GM19351 (cell line): ENCODE measurements at regions not wholly inside any gene's neighbourhood (a gene's known extent, or its start where the extent isn't known, plus 50 kb on each side); places are given as distances from the start of the nearest gene placed in this dataset.
"Not testable (repeated sequence)": the region's sequence is repeated elsewhere in the genome, so short reads cannot be mapped to it uniquely, and the experiment has no call there.

Experiments
- ATAC-seq: cut with Tn5 transposase; IDR thresholded peaks from one replicate; pipeline ENCODE4 v1.9.1; 2021; ENCODE audit warnings: mild to moderate bottlenecking, moderate library complexity; ENCODE audit not compliant: unreplicated experiment

DNA sequence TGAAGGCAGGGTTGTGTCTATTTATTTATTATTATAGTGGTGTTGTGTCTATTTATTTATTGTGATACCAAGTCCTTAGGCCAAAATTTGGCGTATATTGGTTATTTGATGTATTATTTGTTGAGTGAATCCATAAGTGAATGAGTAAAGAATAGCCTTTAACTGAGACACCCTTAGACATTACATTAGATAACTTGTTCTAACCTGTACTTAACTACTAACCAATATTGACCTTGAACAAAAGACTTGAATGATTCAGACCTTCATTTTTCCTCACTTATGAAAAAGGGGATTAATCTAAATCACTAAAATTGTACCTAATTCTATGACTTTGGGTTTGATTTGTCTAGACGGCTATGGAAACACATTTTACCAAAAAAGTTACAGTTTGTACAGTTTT lies 370.5 kb downstream of the JRKL start:
- no peak for ATAC-seq

DNA sequence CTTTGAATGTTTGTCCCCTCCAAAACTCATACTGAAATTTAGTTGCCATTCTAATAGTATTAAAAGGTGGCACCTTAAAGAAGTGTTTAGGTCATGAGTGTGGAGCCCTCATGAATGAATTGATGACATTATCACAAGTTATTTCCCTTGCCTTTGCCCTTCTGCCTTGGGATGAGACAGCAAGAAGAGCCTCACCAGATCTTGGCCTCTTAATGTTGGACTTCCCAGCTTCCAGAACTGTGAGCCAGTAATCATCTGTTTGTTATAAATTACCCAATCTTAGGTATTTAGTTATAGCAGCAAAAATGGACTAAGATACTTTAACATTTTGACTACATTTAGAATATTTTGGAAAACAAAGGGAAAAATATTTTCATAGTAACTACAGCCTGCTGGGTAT lies 371.0 kb downstream of the JRKL start:
- ATAC-seq: no peak

DNA sequence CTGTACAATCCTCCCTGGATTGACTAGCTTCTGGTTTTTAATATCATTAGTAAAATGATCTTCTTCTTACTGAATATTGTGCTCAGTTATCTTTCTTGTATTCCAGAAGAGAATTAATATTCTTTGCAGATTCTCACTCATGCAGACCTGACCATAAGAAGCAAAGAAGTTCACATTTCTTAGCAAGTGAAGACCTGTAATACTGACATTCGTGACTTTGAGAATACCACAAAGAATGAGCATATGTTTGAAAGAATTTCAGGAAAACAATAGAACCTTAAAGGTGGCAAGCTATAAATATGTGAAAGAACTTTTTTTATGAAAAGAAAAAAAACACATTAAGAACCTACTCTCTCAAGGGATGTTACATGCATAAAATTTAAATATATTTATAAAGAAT lies 371.6 kb downstream of the JRKL start:
- no peak for ATAC-seq

DNA sequence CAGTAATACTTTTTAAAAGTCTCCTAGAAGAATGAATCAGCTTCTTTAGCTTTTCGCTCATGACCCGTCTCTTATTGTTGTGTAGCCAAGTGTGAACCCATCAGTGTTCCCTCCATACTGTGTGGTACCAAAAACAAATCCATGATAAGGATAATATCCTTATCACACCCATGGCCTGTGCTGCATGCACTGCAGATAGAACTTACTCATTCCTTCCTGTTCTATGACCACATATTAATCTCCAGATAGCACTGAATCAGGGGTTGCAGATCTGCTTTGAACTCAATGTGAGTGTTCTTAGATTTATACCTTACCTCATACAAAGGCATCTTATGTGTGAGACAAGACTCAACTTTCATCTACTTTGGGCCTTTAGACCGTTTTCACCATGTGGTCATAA lies 373.4 kb downstream of the JRKL start:
- ATAC-seq: no peak

DNA sequence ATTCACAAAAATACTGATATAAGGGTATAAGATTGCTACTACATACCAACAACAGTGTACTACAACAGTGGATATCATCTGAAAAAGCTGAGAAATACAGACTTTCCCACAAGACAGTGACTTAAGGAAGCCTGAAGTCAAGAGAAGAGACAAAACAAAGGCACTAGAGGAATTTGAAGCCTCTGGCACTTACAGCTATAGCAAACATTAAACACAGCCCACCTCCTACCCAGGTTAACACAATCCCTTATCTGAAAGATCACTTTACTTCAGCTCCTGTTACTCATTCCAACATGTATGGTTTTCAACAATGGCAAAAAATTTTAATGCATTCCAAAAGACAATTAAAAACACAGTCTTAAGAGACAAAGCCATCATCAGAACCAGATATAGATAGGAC lies 388.5 kb downstream of the JRKL start:
- no peak for ATAC-seq

DNA sequence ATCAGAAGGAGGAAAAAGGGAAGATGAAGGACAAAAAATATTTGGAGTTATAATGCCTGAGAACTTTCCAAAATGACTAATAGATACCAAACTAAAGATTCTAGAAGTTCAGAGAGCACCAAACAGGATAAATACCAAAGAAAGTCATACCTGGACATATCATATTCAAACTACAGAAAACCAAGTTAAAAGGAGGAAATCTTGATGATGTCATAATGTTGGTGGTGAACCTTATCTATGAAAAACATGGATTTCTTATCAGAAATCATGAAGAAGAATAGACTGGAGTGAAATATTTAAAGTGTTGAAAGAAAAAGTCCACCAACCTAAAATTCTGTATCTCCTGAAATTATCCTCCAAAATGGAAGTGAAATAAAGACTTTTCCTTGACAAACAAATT lies 389.2 kb downstream of the JRKL start:
- ATAC-seq: no peak

DNA sequence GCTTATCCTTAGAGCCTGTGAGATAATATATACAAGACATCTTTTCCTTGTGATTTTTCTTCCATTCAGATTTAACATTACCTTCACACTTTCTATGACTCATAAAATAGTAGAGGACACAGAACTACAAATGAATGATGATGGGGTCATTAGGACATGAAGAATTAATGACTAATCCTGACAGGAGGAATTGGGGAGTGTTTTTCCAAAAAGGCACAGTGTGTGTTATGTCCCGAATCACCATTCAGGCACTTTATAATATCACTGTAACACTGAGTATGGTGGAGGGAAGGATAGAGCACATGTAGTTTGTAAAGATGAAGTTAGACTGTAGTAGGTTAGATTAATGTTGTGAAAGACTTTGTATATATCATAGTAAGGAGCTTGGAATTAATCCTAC lies 391.3 kb downstream of the JRKL start:
- no peak for ATAC-seq

DNA sequence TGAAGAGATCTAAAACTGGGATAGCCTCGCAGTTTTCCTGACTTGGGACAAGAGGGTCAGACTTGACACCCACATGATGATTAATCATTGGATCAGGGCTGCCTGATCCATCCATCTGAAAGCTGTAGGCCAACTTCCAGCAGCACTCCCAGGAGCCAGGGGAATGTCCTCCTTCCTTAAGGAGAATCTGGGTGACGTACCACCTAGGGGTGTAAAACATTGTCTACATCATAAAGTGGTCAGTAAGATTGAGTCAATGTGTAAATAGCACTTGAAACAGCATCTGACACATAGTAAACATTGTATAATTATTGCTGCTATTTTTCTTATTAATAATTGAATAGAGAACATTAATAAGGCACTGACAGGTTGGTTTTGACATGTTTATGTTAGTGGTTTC lies 392.8 kb downstream of the JRKL start:
- ATAC-seq: no peak

DNA sequence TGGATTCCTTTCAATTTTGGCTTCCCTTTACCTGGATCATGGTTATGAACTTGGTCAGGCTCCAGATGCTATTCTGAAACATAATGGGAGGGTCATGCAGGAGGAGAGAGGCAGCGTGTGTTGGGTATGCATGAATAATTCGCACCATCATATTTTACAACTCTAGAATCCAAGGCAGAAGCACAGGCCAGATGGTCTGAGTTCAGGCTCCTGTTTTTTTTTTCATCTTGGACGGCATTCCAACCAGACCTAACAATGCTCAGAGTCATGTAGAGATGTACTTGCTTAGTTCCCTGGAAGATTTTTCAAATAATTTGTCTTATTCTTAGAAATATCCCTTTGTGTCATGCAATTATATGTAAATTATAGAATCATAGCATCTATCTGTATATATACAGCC lies 393.5 kb downstream of the JRKL start:
- no peak for ATAC-seq

DNA sequence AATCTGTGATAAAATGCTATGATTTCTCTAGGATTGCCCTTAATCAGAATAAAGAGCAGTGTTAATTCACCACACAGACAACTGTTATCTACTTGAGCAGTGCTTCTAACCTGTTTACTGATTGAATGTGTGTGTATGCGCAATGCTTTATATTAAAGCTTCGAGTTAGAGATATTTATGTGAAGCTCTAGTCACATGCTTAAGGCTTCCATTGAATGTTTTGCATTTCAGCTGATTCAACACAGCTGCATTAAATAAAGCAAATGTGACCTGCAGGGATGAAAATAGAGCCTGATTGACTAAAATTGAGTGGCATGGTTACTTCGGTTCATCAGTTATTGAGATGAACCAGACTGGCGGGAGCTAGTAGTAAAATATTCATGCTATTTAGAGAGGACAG lies 395.3 kb downstream of the JRKL start:
- no peak for ATAC-seq

DNA sequence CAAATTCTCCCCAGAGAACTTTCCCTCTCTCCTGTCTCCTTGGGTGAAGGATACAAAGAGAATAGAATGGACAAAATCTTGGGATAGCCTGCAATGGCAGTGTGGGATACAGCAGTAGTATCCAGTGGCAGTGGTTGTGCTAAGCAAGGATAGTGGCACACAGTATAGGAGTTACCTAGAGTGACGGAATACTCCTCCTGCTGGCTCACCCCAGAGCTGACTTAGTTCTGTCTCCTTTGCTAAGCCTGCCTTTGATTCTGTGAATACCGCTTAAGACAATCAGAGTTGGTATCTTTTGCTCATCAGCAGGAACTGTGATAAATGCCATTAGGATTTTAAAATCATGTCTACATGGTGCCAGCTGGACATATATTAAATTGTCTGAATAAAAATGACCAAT lies 404.3 kb downstream of the JRKL start:
- no peak for ATAC-seq

DNA sequence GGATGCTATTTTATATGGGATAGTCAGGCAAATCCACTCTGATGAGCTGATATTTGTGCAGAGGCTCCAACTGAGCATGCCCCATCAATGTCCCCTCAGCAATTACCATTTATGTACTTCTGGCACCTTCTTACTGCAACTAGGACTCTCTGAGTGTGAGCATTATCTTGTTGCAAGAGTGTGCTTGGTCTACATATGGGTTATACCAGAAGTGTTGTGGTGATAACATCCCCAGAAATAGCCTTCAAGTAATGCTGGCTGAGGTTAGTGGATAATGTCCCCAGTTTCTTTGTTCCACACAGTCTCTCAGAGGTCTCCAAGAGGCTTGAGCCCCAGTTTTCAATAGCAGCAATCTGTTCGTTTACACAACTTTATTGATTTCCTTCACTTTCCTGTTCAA lies 408.6 kb downstream of the JRKL start:
- ATAC-seq: no peak

DNA sequence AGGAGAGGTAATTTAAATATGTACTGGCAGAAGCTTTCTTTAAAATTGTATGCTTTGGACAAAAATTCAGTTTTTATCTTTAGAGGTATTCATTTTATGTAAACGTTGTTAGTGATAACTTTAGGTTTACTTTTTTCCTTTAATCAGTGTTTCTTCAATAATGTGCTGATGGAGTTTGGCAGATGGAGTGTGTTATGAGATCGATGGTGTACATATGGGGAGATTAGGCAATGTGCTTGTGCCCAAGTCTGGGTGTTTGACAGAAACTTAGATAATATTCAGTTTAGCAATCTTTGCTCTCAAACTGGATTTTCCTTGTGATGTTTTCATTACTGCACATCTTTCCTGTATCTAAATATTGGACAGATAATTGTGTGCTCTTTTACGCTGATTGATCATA lies 425.4 kb downstream of the JRKL start:
- no peak for ATAC-seq

DNA sequence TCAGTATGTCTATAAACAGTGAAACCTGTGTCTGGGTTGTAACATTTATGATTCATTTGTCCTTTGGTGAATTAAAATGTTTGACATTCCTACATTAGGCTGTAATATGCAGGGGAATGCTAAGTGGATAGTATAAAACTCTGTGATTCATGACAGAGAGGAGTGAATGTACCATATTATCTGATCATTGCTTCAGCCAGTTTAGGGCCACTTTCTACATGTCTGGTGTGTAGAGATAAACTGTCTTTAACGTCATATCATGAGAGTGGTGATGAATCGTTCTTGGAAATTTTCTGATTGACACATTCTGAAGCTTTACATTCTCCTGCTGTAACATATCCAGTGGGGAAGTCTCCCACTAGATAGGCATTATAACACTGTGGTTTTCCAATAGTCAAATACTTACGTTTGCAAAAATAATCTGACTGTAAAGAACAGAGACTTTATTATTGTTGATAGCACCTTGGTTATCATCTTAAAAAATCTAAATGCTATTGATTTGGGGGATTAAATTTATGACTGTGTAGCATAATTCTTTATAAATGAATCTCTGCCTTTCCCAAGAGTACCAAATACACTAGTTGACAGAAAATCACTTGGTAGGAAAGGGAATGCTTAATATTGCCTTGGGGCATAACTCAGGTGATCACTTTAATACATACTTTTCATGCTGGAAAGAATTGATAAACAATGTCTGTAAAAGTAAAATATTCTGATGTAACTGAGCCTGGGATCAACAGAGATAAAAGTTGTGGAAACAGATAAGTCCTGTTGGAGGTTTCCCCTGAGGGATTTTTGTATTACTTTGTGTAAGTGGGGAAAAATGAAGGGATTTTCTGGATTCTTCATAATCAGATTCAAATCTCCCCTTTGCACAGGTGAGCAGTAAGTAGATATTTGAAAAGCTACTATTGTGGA lies 427.9 kb downstream of the JRKL start:
- ATAC-seq: no peak

DNA sequence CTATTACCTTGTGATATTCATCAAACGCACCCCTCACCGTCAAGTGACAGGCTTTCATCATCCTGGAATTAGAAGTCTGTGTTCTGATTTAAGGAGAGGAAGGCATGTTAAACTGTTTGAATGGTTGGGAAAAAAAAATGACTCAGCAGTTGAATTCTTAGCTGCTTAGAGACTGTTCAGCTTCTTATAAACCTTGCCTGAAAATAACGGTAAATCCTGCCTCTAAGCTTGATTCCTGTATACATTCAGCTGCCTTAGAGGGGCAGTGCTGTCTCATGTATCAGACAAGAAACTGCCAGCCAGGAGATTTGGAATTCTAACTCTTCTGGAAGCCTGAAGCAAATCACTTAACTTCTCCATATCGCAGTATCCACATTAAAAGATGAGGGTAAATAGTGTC lies 437.4 kb downstream of the JRKL start:
- ATAC-seq: no peak

DNA sequence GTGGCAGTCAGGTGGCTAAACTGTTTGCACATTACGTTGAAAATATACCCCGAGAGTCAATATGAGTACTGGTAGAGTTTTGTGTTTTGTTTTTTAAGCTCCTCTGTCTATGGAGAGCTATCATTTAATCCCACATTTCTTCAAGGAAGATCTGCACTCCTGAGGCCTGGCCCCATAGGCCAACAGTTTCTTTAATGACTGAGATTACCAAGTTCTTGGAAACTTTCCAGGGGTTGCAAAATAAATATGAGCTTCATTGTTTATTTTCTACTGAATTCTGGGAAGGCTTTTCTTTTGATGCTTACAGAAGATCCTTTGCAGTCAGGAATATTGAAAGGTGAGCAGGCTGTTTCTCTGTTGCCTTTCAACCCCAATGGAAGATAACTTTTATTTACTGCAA lies 452.0 kb downstream of the JRKL start:
- ATAC-seq: no peak

DNA sequence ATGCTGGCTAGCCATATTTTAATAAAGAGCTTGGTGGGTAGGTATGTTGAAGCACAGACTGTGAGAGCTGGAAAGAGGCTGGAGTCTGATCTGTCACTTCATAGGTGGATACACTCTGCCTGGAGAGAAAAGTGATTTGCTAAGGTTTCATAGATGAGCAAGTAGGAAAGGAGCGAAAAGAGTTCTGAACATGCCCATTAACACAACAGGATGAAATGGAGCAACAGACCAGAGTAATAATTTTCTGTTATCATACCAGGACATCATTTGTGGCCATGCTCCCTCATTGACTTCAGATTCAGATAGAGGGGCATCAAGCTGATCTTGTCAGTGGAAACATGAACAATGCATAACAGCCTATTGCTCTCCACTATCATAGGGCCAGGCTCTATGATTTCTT lies 452.9 kb downstream of the JRKL start:
- no peak for ATAC-seq

DNA sequence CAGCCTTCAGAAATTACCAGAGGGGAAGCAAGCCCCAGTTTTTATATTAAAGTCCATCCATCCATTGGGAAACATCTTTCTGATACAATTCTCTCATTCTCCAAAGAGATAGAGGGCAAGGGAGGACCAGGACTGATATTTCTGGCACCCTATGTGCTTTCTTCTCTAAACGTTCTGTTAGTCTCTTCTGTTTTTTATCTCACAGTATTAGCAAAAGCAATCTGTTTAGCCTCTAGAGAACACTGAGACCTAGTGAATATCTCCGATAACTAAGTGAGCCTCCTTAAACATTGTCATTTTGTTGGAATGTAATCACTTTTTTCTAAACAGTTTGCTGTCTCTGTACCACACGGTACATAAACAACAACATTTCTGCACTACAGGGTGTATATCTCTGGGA lies 464.6 kb downstream of the JRKL start:
- no peak for ATAC-seq

DNA sequence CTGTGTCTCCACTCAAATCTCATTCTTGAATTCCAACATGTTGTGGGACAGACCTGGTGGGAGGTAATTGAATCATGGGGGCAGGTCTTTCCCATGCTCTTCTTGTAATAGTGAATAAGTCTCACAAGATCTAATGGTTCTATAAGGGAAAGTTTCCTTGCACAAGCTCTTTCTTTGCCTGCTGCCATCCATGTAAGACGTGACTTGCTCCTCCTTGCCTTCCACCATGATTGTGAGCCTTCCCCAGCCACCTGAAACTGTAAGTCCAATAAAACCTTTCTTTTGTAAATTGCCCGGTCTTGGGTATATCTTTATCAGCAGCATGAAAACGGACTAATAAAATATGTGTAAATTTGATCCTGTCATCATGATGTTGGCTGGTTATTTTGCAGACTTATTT lies 471.9 kb downstream of the JRKL start:
- ATAC-seq: not testable (repeated sequence)

DNA sequence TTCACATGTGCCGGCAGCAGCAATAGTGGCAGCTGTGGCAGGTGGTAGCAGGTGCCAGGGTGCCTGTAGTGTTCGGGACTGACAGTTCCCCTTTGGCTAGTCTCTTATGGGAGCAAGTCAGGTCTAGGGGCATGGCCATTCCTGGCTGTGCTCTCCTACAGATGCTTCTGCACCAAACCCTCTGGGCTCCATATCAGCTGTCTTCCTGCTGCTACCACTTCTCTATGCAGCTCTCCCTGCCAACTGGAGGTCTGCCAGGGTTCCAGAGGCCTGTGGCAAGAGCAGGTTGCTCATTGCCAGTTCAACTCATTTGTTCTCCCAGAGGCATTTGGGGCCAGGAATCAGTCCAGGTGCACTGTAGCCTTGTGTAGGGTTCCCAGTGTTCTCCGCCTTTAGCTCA lies 473.7 kb downstream of the JRKL start:
- ATAC-seq: no peak

DNA sequence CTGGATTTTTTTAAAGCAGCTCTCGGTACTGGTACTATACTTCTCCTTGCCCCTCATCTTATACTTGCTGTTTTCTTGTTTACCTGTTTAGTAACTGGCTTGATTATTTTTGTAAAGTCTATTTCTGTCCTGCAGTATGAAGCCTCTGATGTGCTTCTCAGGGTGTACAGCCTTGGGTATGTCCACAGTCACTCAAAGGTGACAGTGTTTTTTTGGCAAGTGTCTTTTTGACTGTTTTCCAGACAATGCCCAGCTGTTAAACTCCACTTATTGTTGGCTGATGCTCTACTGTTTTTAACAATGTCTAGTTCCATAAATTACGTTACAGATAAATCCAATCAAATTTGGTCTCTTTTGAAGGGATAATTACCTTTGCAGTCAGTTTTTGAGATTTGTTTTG lies 475.2 kb downstream of the JRKL start:
- ATAC-seq: no peak

DNA sequence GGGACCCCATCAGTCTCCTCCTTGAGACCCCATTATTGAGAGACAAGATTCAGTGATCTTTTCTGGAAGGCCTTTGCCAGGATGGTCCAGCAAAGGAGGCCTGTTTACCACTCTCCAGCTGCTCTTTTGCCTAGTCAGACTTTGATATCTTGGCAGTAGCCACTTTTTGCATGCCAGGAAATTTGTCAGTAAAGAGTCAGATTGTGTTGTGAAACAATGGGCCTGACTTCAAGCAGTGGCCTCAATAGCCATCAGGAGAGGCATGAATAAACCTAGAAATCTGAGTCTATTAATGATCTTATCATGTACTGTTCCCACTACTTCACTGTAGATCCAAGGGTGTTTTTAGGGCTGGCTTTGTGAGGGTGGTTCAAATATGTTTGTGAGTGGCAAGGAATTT lies 479.4 kb downstream of the JRKL start:
- no peak for ATAC-seq

DNA sequence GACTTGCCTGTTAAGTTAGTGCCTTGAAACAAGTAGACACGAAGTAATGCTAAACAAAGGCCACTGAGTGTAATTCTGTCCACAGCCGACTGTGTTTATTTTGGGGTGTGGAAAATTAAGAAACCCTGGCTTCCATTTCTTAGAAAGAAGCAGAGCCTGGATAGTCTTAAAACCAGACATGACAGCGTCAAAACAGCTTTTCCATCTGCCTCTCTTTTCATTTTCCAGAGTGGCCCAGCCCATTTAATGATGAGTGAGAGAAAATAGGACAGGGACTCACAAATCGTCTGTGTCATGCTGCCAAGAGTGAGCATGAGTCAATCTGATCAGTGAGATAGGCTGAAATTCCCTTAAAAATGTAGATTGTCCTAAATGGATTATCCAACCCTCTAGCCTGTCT lies 485.9 kb downstream of the JRKL start:
- no peak for ATAC-seq
